Sciatic nerve (tissue), 2 donors: ENCODE measurements at regions not wholly inside any gene's neighbourhood (a gene's known extent, or its start where the extent isn't known, plus 50 kb on each side); places are given as distances from the start of the nearest gene placed in this dataset.

ENCODE experiments used
- ATAC-seq: fragments of 200-7000 bp; cut with Tn5 transposase; one replicate; pipeline ENCODE4 v1.9.1; 2020; ENCODE audit warnings: mild to moderate bottlenecking, moderate library complexity
- DNase-seq: peaks from one replicate; pipeline ENCODE4 v3.0.0-alpha.2; 2020; ENCODE audit warnings: low spot score
- intact Hi-C: fragments of 100-400 bp; cut with DNase I; formaldehyde crosslinking; loops from one replicate; pipeline ENCODE4 v1.14.2; 2022
- donor health status: DM: no; HTN: no; CAD: no.
- donor health status: DM: no; HTN: no; CAD: no.

DNA sequence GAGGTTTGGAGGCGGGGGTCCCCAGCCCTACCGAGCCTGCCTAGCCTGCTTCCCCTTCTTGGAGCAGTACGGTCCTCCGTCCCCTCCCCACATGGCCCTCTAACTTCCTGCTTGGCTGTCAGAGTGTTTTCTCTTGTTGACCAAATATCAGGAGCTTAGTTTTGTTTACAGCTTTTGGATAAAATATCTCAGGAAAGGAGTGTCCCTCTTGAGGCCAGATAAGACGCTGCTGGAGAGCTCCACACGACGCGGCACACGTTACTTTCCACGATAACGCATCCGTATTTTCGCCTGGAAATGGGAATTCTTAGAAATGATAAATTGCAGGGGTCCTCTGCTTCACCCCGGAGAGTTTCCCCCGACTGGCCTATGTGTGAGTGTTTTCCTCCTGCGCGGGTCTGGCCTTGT is 182.9 kb downstream of the MAF start:
- ATAC-seq (peak; percentile 50), DNase-seq (no peak)
- intact Hi-C loops, result no loop called here

DNA sequence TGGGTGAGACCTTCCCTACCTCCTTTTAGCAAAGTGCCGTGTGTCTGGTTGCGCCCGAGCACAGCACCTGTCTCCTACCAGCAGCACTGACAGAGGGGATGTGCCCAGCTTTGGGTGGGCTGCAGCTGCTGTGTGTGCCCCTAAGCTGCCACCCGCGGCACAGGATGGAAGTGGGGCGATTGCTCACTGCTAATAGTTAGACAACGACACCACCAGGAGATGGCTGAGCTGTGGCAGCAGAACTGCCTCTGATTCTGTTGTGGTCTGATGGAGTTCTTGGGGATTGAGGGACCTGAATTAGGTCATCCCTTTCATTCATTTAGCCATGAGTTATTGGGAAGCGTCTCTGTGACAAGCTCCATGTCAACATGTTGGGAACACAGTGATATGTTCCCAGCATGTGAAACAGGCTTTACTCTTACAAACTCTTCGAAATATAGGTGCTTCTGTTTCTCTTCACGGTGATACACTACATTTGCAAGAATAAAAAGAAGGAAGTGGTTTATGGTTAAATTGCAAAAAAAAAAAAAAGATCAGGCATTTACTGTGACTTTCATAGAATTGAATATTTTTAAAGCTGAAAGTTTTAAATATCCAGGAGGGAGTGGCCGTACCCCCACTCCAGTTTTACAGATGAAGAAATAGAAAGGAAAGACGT is 184.4 kb downstream of the MAF start:
- intact Hi-C loops, result no loop called here
- ATAC-seq, result no peak
- no peak for DNase-seq

DNA sequence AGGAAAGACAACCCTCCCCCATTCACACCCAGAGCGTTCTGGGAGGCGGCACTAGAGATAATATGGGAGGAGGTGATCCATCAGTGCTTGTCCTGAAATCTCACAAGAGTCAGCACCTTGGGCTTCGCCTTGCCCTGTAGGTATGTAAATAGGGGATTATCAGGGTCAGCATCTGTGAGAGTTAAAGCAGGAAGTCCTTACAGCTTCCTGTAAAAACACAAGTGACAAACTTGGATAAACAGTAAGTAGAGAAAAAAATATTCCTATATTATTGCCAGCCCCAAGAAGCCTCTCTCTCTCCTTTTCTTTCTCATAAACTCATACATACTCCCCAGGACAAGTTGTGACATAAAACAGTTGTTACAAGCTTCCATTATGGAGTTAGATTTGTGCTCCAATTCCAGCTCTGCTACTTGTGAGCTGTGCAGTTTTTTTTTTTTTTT is 187.7 kb downstream of the MAF start:
- intact Hi-C loops, result no loop called here
- no peak for ATAC-seq
- DNase-seq, result no peak

DNA sequence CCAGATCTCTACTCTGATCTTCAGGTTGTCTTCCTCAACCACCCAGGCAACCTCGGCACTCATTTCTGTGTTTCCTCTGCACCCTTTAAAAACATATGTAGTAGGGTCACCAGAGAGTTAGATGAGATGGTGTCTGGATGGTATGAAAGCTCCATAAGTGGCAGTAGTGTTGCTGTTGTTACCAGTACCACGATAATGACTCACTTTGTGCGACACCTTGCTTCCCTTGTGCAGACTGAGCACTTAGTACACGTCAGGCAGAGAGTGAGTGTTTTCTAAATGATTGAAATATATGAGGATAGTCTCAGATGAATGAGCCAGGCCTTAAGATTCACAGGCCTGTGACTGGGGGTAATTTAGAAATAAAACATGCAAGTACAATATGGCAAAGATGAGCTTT is 188.7 kb downstream of the MAF start:
- ATAC-seq (no peak), DNase-seq (no peak)
- intact Hi-C loops, result no loop called here

DNA sequence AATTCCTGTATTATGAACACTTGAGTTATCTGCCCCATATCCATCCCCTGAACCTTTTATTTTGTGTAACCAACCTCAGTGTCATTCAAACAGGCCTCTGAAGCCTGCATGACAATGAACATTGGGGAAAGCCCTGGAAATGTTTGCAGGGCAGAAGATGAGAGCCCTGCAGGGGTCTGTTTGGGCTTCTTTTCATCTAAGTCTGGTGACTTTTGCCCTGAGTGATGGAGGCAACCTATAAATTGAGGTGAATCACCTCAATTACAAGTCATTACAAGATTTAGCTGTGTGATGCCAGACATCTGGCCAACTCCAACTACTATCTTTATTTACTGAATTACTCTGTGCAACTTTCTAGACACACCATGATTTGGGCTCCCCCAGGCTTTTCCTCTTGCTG is 189.2 kb downstream of the MAF start:
- ATAC-seq, result no peak
- intact Hi-C loops, result no loop called here
- no peak for DNase-seq

DNA sequence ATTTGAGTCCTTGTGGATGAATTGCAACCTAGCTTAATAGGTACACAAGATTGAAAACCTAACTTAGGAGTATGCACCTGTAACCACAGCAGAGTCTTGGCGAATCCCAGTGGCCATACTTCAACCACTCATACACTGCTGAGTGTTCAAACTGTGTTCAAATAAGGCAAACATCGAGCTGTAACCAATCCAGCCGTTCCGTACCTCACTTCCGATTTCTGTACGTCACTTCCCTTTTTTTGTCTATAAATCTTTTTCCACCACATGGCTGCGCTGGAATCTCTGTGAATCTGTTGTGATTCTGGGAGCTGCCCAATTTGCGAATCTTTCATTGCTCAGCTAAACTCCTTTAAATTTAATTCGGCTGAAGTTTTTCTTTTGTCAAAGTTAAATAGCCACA is 190.6 kb downstream of the MAF start:
- intact Hi-C loops, result no loop called here
- DNase-seq, result no peak
- ATAC-seq, result no peak

DNA sequence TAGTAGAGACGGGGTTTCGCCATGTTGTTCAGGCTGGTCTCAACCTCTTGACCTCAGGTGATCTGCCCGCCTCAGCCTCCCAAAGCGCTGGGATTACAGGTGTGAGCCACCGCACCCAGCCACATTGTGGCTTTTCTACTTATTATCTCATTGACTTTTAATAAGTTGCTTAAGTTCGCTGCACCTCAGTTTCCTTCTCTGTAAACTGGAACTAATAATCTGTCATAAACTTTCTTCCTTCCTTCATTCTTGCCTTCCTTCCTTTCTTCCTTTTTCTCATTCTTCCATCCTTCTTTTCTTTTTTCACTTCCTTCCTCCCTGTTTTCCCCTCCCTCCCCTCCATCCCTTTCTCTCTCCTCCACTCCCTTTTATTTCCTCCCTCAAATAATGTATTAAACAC is 192.2 kb downstream of the MAF start:
- ATAC-seq, result no peak
- no peak for DNase-seq
- intact Hi-C loops, result no loop called here

DNA sequence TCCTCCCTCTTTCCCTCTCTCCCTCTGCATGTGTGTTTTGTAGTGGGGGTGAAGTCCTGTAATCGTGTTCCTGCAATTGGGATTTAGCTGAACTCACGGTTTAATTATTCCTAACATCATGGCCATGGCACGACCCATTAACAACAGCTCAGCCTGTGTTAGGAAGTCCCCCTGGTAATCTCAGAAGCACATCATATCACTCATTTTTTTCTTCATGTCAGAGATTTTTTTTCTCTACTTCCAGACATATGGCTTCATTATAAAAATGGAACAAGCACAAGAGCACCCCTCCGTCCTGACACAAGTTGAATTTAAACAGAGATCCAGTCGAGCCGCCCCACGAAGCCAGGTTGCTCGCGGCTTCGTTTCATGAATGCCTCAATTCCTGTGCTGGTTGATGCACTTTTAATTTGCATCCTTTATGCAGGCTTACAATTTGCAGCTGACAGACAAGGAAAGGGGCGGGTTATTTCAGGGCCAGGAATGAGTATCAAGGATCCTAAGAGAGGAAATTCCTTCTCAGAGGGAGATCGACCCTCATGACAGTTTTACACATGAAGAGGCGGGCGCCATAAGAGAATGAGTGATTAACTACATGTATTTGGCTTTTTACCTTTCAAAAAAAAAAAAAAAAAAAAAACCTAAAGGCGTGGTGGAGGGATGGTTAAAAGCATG is 192.9 kb downstream of the MAF start:
- no peak for ATAC-seq
- intact Hi-C loops, result no loop called here
- no peak for DNase-seq

DNA sequence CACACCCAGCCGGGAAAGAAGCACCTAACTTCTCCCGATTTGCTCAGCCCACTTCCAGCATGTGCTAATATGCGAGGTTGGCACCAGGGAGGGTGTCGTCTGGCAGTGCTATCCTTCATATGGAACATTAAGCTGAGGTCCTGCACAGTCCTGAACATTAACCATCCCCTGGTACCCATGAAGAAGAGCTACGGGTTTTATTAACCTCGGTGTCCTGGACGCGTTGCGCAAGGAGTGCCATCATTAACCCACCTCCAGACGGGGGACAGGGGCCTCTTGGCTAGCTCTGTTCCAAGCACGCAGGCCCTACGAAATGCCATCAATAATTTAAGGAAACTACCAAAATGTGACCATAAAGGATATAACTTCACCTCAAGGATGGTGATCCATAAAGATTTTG is 193.5 kb downstream of the MAF start:
- DNase-seq (no peak), ATAC-seq (no peak)
- intact Hi-C loops, result no loop called here

DNA sequence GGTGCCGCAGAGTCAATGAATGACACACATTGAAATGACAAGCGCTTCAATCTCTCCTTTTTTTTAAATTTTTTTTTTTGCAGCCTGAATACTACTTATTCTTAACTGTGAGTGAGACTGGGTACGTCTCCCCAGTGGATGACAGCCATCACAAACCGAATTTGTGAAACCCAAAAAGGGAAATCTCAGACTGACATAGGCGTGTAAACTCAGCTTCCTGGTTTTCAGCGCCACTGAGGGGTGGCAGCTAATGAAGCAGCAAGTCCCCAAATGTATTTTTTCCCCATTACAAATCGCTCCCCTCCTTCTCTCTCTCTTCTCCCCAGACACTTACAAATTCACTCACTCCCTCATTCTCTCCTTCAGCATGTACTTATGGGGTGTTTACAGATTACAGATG is 196.0 kb downstream of the MAF start:
- no peak for DNase-seq
- no peak for ATAC-seq
- intact Hi-C loops, result no loop called here

DNA sequence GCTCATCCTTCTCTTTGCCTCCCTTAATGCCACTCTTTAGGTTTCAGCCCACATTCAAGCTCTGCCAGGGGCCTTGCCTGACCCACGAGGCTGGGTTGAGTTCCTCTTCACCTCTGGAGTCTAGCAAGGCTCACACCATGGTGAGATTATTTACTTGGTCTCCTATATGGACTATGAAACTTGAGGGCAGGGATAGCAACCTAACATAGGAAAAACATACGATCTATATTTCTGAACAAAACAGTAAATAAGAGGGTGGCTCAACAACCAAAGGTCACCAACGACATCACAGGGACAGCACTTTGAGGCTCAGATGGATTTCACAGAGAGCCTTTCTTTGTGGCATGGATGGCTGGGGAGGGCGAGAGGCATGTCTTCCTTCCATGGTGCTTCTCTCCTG is 197.0 kb downstream of the MAF start:
- intact Hi-C loops, result no loop called here
- ATAC-seq (no peak), DNase-seq (no peak)

DNA sequence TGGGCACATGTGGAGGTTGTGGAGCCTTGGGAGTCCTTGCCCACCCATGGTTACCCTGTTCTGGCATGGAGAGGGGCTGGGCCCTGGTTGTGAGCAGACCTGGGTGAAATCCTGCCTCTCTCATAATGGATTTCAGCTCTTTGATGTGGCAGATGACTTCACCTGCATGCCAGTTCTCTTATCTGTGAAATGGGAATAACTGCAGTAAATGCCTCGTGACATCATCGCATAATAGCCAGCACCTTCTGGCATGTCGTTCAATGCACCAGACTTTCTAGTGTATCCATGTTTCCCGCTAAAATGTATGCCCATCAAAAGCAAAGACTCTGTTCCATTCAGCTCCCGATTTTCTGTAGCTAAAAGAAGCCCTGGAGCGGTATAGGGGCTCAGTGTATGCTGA is 197.6 kb downstream of the MAF start:
- intact Hi-C loops, result no loop called here
- no peak for DNase-seq
- no peak for ATAC-seq

DNA sequence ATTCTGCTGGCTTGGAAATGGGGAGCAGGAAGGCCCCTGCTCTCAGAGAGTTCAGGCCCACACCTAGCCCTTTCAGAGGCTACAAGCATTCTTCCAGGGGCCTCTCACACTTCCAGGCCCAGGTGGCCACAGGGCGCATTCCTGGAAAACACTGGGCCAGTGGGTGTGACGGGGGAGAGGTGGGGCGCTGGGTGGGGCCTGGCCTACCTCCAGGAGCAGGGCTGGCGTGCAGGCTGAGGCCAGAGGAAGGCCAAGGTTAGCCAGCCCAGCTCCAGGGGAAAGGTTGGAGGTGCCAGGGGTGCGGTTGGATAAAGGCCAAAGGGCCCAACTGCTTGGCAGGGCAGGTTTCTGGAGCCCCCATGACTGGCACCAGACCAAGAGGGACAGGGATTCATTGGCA is 198.2 kb downstream of the MAF start:
- DNase-seq, result no peak
- intact Hi-C loops, result no loop called here
- ATAC-seq, result peak; percentile 73

DNA sequence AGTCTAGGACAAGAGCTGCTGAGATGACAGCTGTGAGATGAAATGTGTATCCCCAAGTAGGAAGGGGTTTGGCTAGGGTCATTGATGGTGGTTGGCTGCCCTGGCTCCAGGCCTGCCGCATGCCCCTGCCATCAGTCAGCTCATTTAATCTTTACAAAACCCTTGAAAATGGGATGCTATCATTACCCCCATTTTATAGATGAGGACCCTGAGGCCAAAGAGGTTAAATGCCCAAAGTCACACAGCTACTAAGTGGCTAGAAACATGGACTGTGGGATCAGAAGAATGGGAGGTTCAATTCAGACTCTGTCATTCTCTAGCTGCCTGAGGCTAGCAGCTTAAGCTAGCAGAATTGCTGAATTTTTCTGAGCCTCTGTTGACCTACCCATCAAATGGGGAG is 198.8 kb downstream of the MAF start:
- ATAC-seq, result no peak
- intact Hi-C loops, result no loop called here

DNA sequence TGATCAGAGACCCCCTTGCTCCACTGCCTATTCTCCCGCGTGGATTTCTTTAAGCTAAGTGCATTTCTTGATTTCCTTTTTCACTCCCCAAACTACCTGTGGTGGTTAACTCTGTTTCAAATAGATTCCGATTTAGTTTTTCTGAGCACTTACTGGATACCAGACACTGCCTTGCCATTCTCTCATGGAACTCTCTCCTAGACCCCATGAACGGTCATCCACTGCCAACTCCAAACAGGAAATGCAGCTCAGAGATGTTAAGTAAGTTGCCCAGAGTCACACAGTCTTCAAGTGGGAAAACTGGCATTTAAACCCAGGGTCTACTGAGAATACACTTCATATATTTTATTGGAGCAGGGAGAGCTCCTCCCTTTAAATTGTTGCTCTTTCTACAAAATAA is 199.4 kb downstream of the MAF start:
- ATAC-seq (no peak), DNase-seq (no peak)
- intact Hi-C loops, result no loop called here

More for the DNA sequence above, 198.8 kb downstream of the MAF start:
- DNase-seq, result no peak

DNA sequence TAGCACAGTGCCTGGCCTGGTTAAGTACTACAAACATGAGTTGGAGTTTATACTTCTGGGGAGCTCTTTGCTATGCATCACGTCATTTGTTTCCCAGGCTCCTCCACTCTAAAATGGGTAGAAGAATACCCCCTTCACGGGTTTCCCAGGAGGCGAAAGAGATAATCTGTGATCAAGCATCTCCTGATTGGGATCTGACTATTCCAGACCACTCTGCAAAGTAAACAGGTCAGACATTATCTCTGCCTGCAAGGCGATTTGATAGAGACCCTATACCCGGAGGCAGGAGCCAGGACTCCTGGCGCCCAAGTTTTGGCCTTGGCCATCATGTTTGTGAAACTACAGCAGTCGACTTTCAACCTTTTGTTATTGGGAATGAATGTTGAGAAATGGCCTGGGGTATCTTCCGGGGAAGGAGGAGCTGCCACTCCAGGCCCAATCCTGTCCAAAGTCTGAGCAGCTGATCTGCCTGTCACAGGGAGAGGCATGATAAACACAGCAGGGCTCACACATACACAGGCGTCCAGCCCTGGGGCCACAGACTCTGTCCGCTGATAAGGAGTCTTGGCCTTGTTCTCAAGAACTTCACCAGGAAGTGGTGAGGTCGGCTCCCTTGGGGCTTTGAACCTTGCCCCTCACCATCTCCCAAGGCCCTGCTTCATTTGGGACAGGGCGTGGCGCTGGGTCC is 199.9 kb downstream of the MAF start:
- DNase-seq, result no peak
- no peak for ATAC-seq
- intact Hi-C loops, result no loop called here

DNA sequence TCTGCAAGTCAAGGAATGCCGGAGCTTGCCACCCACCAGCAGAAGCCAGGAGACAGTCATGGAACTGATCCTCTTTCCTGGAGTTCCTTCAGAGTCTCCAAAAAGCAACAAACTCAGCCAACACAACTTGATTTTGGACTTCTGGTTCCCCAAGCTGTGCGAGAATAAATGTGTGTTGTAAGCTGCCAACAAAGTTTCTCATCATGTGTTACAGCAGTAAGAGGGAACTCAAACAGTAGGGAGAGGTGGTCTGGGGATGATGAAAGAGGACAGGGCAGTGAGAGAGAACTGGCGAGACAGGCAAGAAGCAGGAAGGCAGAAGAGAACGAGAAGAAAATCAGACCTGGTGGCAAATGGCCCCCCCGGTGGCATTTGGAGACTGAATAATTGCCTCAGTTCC is 204.9 kb downstream of the MAF start:
- no peak for ATAC-seq
- DNase-seq, result no peak
- intact Hi-C loops, result no loop called here

DNA sequence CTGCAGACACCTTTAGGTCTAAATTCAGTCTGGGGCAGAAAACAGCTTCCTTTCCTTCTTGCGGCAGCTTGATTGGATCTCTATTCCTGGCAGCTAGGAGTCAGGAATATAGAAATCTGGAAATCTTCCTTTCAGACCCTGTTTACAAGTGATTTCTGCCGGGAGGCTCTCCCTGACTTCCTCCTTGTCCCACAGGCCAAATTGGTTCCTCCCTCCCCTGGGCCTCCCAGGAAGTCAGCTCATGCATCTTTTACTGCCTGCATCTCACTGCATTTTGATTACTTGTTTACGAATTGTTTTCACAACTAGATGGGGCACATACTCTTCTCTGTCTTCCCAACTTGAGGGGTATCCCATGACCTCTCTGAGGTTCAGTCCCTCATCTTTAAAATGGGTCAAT is 206.3 kb downstream of the MAF start:
- no peak for ATAC-seq
- intact Hi-C loops, result no loop called here
- no peak for DNase-seq

DNA sequence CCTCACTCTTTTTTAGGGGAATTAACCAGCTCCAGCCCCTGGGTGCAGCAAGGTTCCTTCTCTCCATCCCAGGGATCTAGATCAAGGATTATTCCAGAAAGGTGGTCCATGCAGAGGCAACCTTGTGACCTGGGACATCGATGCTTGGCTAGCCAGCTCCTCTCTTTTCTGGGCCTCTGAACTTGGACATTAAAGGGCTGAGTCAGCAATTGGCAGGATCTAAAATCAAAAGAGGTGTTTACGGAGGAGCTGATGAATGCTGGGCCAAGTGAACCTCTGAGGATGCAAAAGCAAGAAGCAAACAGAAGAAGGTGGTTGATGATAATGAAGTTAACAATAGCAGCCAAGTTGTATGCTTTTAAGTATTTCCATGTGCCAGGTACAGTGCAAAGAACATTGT is 207.0 kb downstream of the MAF start:
- DNase-seq, result no peak
- no peak for ATAC-seq
- intact Hi-C loops, result no loop called here

DNA sequence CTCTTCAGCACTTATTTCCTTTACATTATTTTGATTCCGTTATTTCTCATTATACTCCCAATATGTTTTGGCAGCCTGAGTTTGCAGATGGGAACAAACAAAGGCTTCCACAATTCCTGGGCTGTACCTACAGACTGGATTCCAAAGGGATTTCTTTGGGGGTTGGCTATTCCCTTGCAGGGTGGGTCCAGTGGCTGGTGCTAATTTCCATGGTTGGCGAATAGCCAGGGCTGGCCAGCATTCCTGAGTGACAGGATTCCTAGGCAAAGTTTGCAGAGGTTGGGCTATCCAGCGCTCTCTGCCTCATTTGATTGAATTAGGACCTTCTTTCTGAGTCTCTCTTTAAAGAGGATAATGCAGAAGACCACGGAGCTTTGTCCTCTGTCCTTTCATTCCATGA is 207.4 kb downstream of the MAF start:
- ATAC-seq (no peak), DNase-seq (no peak)
- intact Hi-C loops, result no loop called here

DNA sequence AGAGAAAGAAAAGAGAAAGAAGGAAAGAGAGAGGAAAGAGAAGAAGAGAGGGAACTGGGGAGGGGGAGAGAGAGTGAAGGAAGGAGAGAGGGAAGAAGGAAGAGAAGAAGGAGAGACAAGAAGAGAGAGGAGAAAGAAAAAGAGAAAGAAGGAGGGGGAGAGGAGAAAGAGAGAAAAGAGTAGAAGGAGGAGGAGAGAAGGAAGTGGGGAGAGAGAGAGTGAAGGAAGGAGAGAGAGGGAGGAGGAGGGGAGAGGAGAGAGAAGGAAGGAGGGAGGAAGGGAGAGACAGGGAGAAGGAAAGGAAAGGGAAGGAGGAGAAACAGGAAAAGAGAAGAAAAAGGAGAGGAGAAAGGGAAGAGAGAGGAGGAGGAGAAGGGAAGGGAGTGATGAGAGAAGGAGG is 208.5 kb downstream of the MAF start:
- no peak for ATAC-seq
- no peak for DNase-seq

More for the DNA sequence above, 208.5 kb downstream of the MAF start:
- intact Hi-C loops, result no loop called here
